SK-N-SH (cell line): ENCODE measurements at regions not wholly inside any gene's neighbourhood (a gene's known extent, or its start where the extent isn't known, plus 50 kb on each side); places are given as distances from the start of the nearest gene placed in this dataset.

Experiments
- CHD2 ChIP-seq: fragments of 150-350 bp; IDR thresholded peaks from 2 replicates; pipeline ENCODE4 v1.6.1; 2018; ENCODE audit warnings: low read length; ENCODE audit not compliant: partially characterized antibody
- EP300 ChIP-seq, 2 experiments: IDR thresholded peaks; 2 replicates each; pipeline versions ENCODE4 v1.4.0 to v1.6.1; 2012; ENCODE audit warnings: borderline replicate concordance in 1 of 2, low read depth in 1 of 2, low read length in 1 of 2
- FOSL2 ChIP-seq: IDR thresholded peaks from 2 replicates; pipeline ENCODE4 v1.4.0; 2012; ENCODE audit warnings: low read depth, mild to moderate bottlenecking, moderate library complexity, borderline replicate concordance
- POLR2AphosphoS5 ChIP-seq: IDR thresholded peaks from 2 replicates; pipeline ENCODE4 v1.6.1; 2012; ENCODE audit warnings: low read depth, low read length
- RFX5 ChIP-seq: IDR thresholded peaks from 2 replicates; pipeline ENCODE4 v1.6.1; 2012; ENCODE audit warnings: mild to moderate bottlenecking, improper control_type of control experiment, low read length
- TF ChIP-seq, protein P1 (sequence below): IDR thresholded peaks from 2 replicates; pipeline ENCODE4 v1.4.0; 2012; ENCODE audit warnings: low read depth, borderline replicate concordance
- TF ChIP-seq, protein P2 (sequence below): fragments of 200-600 bp; sonication (generic); IDR thresholded peaks from 2 replicates; pipeline ENCODE4 v1.6.1; 2017; ENCODE audit warnings: antibody characterized with exemption, mild to moderate bottlenecking, moderate library complexity

DNA sequence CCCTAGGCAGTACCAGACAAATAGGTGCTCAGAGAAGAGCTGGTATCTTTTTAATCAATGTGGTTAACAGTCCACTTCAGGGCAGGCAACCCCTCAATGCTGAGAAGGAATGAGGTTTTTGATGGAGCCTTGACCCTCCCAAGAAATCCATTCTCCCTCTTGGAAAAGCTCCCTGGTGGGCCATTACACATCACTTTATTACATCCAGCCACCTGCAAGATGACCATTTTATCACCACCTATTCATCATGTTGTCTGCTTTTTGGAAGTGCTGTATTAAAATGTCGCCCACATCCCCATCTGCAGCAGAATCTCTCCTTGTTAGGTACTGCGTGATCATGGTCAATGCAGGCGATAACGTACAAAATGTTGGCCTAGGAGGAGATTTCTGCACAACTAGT is 614.7 kb upstream of the TMEM132C start:
- no peak for TF ChIP-seq CHD2
- TF ChIP-seq, protein P1, sequence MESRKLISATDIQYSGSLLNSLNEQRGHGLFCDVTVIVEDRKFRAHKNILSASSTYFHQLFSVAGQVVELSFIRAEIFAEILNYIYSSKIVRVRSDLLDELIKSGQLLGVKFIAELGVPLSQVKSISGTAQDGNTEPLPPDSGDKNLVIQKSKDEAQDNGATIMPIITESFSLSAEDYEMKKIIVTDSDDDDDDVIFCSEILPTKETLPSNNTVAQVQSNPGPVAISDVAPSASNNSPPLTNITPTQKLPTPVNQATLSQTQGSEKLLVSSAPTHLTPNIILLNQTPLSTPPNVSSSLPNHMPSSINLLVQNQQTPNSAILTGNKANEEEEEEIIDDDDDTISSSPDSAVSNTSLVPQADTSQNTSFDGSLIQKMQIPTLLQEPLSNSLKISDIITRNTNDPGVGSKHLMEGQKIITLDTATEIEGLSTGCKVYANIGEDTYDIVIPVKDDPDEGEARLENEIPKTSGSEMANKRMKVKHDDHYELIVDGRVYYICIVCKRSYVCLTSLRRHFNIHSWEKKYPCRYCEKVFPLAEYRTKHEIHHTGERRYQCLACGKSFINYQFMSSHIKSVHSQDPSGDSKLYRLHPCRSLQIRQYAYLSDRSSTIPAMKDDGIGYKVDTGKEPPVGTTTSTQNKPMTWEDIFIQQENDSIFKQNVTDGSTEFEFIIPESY, result no peak
- no peak for TF ChIP-seq POLR2AphosphoS5
- no peak for TF ChIP-seq FOSL2
- TF ChIP-seq EP300 (IDR thresholded peaks at IDR 0.05; ENCODE audit: borderline replicate concordance in 1 of 2, low read depth in 1 of 2, low read length in 1 of 2), result no peak
- TF ChIP-seq, protein P2, sequence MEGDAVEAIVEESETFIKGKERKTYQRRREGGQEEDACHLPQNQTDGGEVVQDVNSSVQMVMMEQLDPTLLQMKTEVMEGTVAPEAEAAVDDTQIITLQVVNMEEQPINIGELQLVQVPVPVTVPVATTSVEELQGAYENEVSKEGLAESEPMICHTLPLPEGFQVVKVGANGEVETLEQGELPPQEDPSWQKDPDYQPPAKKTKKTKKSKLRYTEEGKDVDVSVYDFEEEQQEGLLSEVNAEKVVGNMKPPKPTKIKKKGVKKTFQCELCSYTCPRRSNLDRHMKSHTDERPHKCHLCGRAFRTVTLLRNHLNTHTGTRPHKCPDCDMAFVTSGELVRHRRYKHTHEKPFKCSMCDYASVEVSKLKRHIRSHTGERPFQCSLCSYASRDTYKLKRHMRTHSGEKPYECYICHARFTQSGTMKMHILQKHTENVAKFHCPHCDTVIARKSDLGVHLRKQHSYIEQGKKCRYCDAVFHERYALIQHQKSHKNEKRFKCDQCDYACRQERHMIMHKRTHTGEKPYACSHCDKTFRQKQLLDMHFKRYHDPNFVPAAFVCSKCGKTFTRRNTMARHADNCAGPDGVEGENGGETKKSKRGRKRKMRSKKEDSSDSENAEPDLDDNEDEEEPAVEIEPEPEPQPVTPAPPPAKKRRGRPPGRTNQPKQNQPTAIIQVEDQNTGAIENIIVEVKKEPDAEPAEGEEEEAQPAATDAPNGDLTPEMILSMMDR, result no peak
- no peak for TF ChIP-seq RFX5
